ENCODE measurements at regions not wholly inside any gene's neighbourhood (a gene's known extent, or its start where the extent isn't known, plus 50 kb on each side); places are given as distances from the start of the nearest gene placed in this dataset.
"Not testable (repeated sequence)": the region's sequence is repeated elsewhere in the genome, so short reads cannot be mapped to it uniquely, and the experiment has no call there.

GRCh38 chr2:76009484-76009883 is 298.8 kb upstream of the GCFC2 start:
- WGBS, 2 donors: 50 to 67% methylated on average over 2 of the region's 2 CpGs
- Histone ChIP-seq H3K9me3 (no peaks in the 10 kb centered on the region), H3K4me1 (no peaks in the 10 kb centered on the region), H3K27me3 (no peaks in the 10 kb centered on the region), H3K27ac (no peak overlapping the region), H3K4me3 (no peak overlapping the region), H3K36me3 (replicated peaks in 1 of 2; ENCODE audit: insufficient read depth in 1 of 2, low read depth in 2 of 2) (no peaks in the 10 kb centered on the region)
- TF ChIP-seq POLR2A (IDR thresholded peaks at IDR 0.05): no peak
- TF ChIP-seq CTCF (IDR thresholded peaks at IDR 0.05): no peak
- intact Hi-C loops (cut with DNase I): no loop called here
- no peak for ATAC-seq
- DNase-seq: no peak

GRCh38 chr2:76008001-76008702 is 297.4 kb upstream of the GCFC2 start:
- 35 to 45% methylated on average over 7 of the region's 7 CpGs for WGBS, 2 donors
- H3K36me3 ChIP-seq (replicated peaks in 1 of 2; ENCODE audit: insufficient read depth in 1 of 2, low read depth in 2 of 2): no peaks in the 10 kb centered on the region
- no peak overlapping the region for H3K27ac ChIP-seq
- DNase-seq (peak; percentile 13 to 56 (median 40)), ATAC-seq (peak; percentile 24)
- no peak overlapping the region for H3K4me3 ChIP-seq
- intact Hi-C loops (cut with DNase I): no loop called here
- H3K4me1 ChIP-seq: no peaks in the 10 kb centered on the region
- H3K9me3 ChIP-seq: no peaks in the 10 kb centered on the region
- TF ChIP-seq CTCF (IDR thresholded peaks at IDR 0.05): no peak
- no peak for TF ChIP-seq POLR2A (IDR thresholded peaks at IDR 0.05)
- no peaks in the 10 kb centered on the region for H3K27me3 ChIP-seq

GRCh38 chr2:76000425-76000824 is 289.7 kb upstream of the GCFC2 start:
- ATAC-seq (no peak), DNase-seq (no peak)
- H3K4me3 ChIP-seq: no peak overlapping the region
- no peaks in the 10 kb centered on the region for H3K9me3 ChIP-seq
- intact Hi-C loops (cut with DNase I): no loop called here
- no peak for TF ChIP-seq POLR2A (IDR thresholded peaks at IDR 0.05)
- no peak for TF ChIP-seq CTCF (IDR thresholded peaks at IDR 0.05)
- no peaks in the 10 kb centered on the region for H3K36me3 ChIP-seq (replicated peaks in 1 of 2; ENCODE audit: insufficient read depth in 1 of 2, low read depth in 2 of 2)
- no peaks in the 10 kb centered on the region for H3K27me3 ChIP-seq
- no peaks in the 10 kb centered on the region for H3K4me1 ChIP-seq
- 48 to 54% methylated on average over 2 of the region's 2 CpGs for WGBS, 2 donors
- no peak overlapping the region for H3K27ac ChIP-seq

- 66 to 80% methylated on average over 2 of the region's 2 CpGs for WGBS, 2 donors
- no peak overlapping the region for H3K4me3 ChIP-seq
- intact Hi-C loops (cut with DNase I): no loop called here
- no peaks in the 10 kb centered on the region for H3K4me1 ChIP-seq
- H3K36me3 ChIP-seq (replicated peaks in 1 of 2; ENCODE audit: insufficient read depth in 1 of 2, low read depth in 2 of 2): no peaks in the 10 kb centered on the region
- no peaks in the 10 kb centered on the region for H3K27me3 ChIP-seq
- ATAC-seq (no peak), DNase-seq (no peak)
- TF ChIP-seq CTCF (IDR thresholded peaks at IDR 0.05) (no peak), POLR2A (IDR thresholded peaks at IDR 0.05) (no peak)
- H3K27ac ChIP-seq: no peak overlapping the region
- H3K9me3 ChIP-seq: peaks cover 0 to 11% (median 0%) of the 10 kb centered on the region in 3 donors
Observed at GRCh38 chr2:75998451-75998850, 287.7 kb upstream of the GCFC2 start.

- ATAC-seq: no peak
- TF ChIP-seq POLR2A (IDR thresholded peaks at IDR 0.05) (no peak), CTCF (IDR thresholded peaks at IDR 0.05) (no peak)
- WGBS, 2 donors: 58% methylated on average over 4 of the region's 4 CpGs
- DNase-seq: no peak
- Histone ChIP-seq H3K36me3 (replicated peaks in 1 of 2; ENCODE audit: insufficient read depth in 1 of 2, low read depth in 2 of 2) (no peaks in the 10 kb centered on the region), H3K27ac (no peak overlapping the region), H3K4me1 (no peaks in the 10 kb centered on the region), H3K9me3 (peaks cover 0 to 11% (median 0%) of the 10 kb centered on the region in 3 donors), H3K4me3 (no peak overlapping the region), H3K27me3 (no peaks in the 10 kb centered on the region)
- intact Hi-C loops (cut with DNase I): no loop called here
Observed at GRCh38 chr2:75994759-75995158, 284.0 kb upstream of the GCFC2 start.

- H3K9me3 ChIP-seq; H3K27me3 ChIP-seq; ATAC-seq; H3K4me1 ChIP-seq; intact Hi-C loops (cut with DNase I); H3K27ac ChIP-seq; H3K36me3 ChIP-seq (replicated peaks in 1 of 2; ENCODE audit: insufficient read depth in 1 of 2, low read depth in 2 of 2); H3K4me3 ChIP-seq; DNase-seq: not testable (repeated sequence)
- WGBS, 2 donors: 74 to 80% methylated on average over 5 of the region's 5 CpGs
Observed at GRCh38 chr2:75988622-75989021, 277.9 kb upstream of the GCFC2 start.
